GM12875 (cell line): ENCODE measurements at regions not wholly inside any gene's neighbourhood (a gene's known extent, or its start where the extent isn't known, plus 50 kb on each side); places are given as distances from the start of the nearest gene placed in this dataset.

Source experiments
- H3K4me3 ChIP-seq: one replicate; pipeline ENCODE4 v1.5.1; 2011; ENCODE audit warnings: low read depth, low read length, control low read depth
- TF ChIP-seq, protein P1 (sequence below): IDR thresholded peaks from 2 replicates; pipeline ENCODE4 v1.5.1; 2011; ENCODE audit warnings: low read depth, mild to moderate bottlenecking, control low read depth, inconsistent platforms, low read length, moderate library complexity, borderline replicate concordance; ENCODE audit not compliant: insufficient read depth

DNA sequence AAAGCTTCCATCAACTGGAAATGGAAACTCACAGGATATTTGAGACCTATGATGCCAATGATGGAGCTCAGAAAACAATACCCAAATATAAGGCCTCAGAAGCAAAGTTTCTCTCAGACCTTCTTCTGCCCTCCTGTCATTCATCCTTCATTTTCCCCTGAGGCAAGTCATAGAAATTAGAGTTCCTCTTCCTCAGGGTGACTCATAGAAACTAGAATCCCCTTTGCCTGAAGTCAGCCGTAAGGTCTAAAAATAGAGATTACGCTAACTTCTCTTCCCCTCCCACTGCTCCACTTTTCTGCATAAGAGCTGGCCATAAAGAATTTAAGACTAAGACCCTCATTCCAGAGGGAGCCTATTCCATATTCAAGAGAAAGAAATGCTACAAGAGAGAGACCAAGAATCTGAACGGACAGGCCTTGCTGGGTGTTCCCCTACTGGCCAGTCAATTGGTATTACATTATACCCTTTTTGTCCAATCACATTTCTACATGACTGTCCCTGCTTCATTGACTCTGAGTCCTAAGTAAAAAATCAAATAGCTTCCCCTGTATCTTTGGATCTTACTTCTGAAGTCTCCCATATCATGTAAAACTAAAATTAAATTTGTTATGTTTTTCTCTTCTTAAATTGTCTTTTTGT is 994.9 kb downstream of the ADGRL2 start:
- no peak overlapping the region for H3K4me3 ChIP-seq
- TF ChIP-seq, protein P1, sequence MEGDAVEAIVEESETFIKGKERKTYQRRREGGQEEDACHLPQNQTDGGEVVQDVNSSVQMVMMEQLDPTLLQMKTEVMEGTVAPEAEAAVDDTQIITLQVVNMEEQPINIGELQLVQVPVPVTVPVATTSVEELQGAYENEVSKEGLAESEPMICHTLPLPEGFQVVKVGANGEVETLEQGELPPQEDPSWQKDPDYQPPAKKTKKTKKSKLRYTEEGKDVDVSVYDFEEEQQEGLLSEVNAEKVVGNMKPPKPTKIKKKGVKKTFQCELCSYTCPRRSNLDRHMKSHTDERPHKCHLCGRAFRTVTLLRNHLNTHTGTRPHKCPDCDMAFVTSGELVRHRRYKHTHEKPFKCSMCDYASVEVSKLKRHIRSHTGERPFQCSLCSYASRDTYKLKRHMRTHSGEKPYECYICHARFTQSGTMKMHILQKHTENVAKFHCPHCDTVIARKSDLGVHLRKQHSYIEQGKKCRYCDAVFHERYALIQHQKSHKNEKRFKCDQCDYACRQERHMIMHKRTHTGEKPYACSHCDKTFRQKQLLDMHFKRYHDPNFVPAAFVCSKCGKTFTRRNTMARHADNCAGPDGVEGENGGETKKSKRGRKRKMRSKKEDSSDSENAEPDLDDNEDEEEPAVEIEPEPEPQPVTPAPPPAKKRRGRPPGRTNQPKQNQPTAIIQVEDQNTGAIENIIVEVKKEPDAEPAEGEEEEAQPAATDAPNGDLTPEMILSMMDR, result no peak

DNA sequence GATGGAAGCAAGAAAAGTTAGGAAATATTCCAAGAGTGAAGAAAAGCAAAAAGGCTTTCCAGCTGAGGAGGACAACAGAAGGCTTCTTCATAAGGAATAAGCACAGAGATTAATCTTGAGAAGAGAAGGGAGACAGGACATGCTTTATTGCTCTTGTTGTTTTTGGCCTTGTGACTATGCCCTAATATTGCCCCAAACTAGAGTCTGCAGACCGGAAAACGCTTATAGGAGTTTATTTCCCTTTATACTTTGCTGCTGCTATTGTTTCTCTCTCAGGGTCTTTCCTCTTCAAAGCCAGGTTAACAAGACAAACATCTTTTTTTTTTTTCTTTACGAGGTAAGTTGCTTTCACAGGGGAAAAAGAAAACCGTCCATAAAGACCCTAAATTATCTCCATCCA is 991.4 kb downstream of the ADGRL2 start:
- no peak overlapping the region for H3K4me3 ChIP-seq
- TF ChIP-seq, protein P1, result no peak

DNA sequence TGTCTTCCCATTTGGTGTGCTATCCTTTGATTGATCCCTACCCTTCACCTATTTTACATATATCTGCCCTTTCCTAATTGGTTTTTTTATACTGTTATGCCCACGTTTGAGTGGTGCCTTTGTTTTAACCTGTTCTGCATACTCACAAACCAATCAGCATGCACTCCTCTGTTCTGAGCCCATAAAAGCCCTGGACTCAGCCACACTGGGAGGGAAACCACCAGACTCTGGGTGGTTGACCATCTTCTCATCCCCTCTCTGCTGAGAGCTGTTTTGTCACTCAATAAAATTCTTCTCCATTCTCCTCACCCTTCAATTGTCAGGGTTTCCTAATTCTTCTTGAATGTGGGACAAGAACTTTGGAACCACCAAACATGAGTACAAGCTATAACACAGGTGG is 989.8 kb downstream of the ADGRL2 start:
- TF ChIP-seq, protein P1, result no peak
- no peak overlapping the region for H3K4me3 ChIP-seq

DNA sequence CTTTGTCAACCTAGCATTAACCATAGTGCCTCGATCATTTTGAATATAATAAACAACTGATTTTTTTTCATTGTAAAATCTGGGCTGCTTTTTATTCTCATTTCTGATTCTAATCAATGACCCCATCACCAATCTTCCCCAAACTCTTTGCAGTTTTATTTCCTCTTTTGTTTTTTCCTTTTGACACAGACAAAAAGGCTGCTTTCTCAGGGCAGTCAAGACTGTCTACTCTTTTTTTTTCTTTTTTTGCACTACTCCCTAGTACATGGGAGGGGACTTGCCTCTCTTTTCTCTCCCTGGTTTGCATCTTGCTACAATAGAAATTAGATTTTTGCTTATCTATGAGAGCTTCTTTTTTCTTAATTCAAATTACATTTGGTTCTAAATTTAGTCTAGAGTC is 987.9 kb downstream of the ADGRL2 start:
- TF ChIP-seq, protein P1, result no peak
- no peak overlapping the region for H3K4me3 ChIP-seq

DNA sequence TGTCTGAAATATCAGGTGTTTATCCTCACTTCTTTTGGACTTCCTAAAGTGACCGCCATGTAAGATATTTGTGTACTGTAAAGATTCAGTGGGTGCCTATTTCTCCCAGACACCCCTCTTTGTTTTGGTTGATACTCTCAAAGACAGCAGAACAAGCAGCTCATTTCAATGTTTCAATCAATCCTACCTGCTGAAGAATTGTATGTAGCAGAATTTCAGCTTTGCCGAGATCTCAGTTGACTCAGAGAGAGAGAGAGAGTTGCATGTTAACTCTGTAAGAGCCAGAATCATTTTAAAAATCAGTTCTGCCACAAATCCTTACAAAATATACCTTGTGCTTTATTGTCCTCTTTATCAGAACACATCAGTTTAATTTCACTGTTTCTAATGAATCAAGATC is 987.3 kb downstream of the ADGRL2 start:
- H3K4me3 ChIP-seq, result no peak overlapping the region
- TF ChIP-seq, protein P1, result no peak

DNA sequence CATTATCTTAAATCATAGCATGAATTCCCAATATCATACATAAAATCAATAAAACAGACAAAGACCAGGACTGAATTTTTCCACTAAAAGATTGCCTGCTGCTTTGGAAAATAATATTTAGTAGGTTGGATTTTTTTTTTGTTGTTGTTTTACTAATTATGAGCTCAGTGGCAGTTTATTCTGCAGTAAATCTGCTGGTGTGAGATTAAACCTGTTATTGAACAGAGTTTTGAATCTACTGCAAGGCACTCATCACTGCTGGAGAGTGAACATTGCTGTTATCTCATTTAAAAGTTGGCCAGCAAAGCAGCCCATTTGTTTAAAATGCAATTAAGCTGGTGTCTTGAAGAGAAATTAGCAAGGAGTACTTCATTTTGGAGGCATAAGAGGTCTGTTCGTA is 986.1 kb downstream of the ADGRL2 start:
- TF ChIP-seq, protein P1, result no peak
- no peak overlapping the region for H3K4me3 ChIP-seq

DNA sequence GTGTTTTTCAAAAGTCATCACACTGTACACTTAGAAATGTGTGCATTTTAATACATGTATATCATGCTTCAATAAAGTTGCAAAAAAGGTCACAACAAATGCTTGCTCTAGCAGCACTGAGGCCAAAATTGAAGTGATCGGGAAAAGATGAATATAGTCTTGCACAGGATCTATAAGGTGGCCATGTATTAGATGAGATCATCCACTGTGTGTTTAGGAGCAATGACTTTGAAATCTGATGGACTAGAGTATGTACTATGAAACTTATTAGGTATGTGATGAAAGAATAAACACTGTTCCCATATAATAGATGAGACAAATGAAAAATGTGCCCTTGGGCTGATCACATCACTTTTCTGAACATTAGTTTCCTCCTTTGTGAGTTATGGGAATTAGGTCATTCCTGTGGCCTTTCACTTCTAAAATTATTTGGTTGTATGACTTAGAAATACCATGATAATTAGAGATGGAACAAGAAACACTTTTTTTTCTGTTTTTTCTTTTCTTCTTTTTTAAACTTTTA is 984.6 kb downstream of the ADGRL2 start:
- H3K4me3 ChIP-seq, result no peak overlapping the region
- TF ChIP-seq, protein P1, result no peak
